ENCODE measurements at regions not wholly inside any gene's neighbourhood (a gene's known extent, or its start where the extent isn't known, plus 50 kb on each side); places are given as distances from the start of the nearest gene placed in this dataset.

GRCh38 chr14:58765418-58765831, 127.7 kb downstream of the DACT1 start:
- 76% methylated on average over 12 of the region's 12 CpGs for WGBS
- no peak for DNase-seq (ENCODE audit: extremely low spot score)
- no peak overlapping the region for H3K4me3 ChIP-seq
- no peaks in the 10 kb centered on the region for H3K9me3 ChIP-seq
- intact Hi-C loops (cut with DNase I): no loop called here
- no peak for TF ChIP-seq EP300 (IDR thresholded peaks at IDR 0.05)
- TF ChIP-seq, protein P1, sequence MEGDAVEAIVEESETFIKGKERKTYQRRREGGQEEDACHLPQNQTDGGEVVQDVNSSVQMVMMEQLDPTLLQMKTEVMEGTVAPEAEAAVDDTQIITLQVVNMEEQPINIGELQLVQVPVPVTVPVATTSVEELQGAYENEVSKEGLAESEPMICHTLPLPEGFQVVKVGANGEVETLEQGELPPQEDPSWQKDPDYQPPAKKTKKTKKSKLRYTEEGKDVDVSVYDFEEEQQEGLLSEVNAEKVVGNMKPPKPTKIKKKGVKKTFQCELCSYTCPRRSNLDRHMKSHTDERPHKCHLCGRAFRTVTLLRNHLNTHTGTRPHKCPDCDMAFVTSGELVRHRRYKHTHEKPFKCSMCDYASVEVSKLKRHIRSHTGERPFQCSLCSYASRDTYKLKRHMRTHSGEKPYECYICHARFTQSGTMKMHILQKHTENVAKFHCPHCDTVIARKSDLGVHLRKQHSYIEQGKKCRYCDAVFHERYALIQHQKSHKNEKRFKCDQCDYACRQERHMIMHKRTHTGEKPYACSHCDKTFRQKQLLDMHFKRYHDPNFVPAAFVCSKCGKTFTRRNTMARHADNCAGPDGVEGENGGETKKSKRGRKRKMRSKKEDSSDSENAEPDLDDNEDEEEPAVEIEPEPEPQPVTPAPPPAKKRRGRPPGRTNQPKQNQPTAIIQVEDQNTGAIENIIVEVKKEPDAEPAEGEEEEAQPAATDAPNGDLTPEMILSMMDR (IDR thresholded peaks at IDR 0.05): no peak
- TF ChIP-seq POLR2A (IDR thresholded peaks at IDR 0.05; ENCODE audit: low read depth): no peak
- no peak for TF ChIP-seq POLR2AphosphoS5 (IDR thresholded peaks at IDR 0.05)
- no peaks in the 10 kb centered on the region for H3K27me3 ChIP-seq
- H3K36me3 ChIP-seq: no peaks in the 10 kb centered on the region
- H3K4me1 ChIP-seq: no peaks in the 10 kb centered on the region
- no peak overlapping the region for H3K27ac ChIP-seq (replicated peaks in 1 of 4)

DNA sequence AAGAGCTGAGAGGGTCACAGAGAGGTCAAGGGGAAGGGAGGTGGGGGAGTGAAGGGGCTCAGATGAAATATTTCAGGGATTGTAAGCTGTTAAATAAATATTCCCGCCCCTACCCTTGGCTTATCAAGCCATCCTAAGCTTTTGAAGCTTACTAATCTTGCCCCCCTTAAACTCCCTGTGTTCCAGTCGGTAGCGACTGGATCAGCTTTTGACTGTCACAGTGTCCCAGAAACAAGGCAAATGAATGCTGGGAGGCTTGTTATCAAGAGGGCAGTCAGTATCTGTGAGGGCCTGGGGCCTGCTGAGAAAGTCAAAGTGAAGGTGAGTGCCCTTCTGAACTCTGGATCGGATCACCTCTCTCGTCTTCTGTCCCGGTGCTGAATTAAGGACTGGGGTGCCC, 128.1 kb downstream of the DACT1 start:
- H3K27me3 ChIP-seq: no peaks in the 10 kb centered on the region
- WGBS: 88% methylated on average over 6 of the region's 6 CpGs
- no peak for DNase-seq (ENCODE audit: extremely low spot score)
- no peak overlapping the region for H3K27ac ChIP-seq (replicated peaks in 1 of 4)
- H3K9me3 ChIP-seq: no peaks in the 10 kb centered on the region
- intact Hi-C loops (cut with DNase I): no loop called here
- no peaks in the 10 kb centered on the region for H3K36me3 ChIP-seq
- TF ChIP-seq EP300 (IDR thresholded peaks at IDR 0.05): no peak
- TF ChIP-seq, protein P1 (IDR thresholded peaks at IDR 0.05): no peak
- TF ChIP-seq POLR2A (IDR thresholded peaks at IDR 0.05; ENCODE audit: low read depth): no peak
- no peak for TF ChIP-seq POLR2AphosphoS5 (IDR thresholded peaks at IDR 0.05)
- H3K4me3 ChIP-seq: no peak overlapping the region
- no peaks in the 10 kb centered on the region for H3K4me1 ChIP-seq

GRCh38 chr14:58769011-58769643, 131.4 kb downstream of the DACT1 start:
- Histone ChIP-seq H3K27ac (replicated peaks in 1 of 4) (no peak overlapping the region), H3K27me3 (no peaks in the 10 kb centered on the region), H3K36me3 (no peaks in the 10 kb centered on the region), H3K4me1 (no peaks in the 10 kb centered on the region), H3K4me3 (no peak overlapping the region), H3K9me3 (no peaks in the 10 kb centered on the region)
- WGBS: 85% methylated on average over 5 of the region's 5 CpGs
- DNase-seq (ENCODE audit: extremely low spot score): no peak
- intact Hi-C loops (cut with DNase I): no loop called here
- TF ChIP-seq, protein P1 (IDR thresholded peaks at IDR 0.05): no peak
- no peak for TF ChIP-seq POLR2AphosphoS5 (IDR thresholded peaks at IDR 0.05)
- no peak for TF ChIP-seq POLR2A (IDR thresholded peaks at IDR 0.05; ENCODE audit: low read depth)
- TF ChIP-seq EP300 (IDR thresholded peaks at IDR 0.05): no peak

GRCh38 chr14:58769771-58770170, 132.0 kb downstream of the DACT1 start:
- intact Hi-C loops (cut with DNase I): no loop called here
- no peaks in the 10 kb centered on the region for H3K9me3 ChIP-seq
- no peaks in the 10 kb centered on the region for H3K4me1 ChIP-seq
- H3K4me3 ChIP-seq: no peak overlapping the region
- H3K27me3 ChIP-seq: no peaks in the 10 kb centered on the region
- WGBS: 58% methylated on average over 2 of the region's 2 CpGs
- no peak for TF ChIP-seq EP300 (IDR thresholded peaks at IDR 0.05)
- no peak for TF ChIP-seq POLR2A (IDR thresholded peaks at IDR 0.05; ENCODE audit: low read depth)
- TF ChIP-seq, protein P1 (IDR thresholded peaks at IDR 0.05): no peak
- TF ChIP-seq POLR2AphosphoS5 (IDR thresholded peaks at IDR 0.05): no peak
- no peak for DNase-seq (ENCODE audit: extremely low spot score)
- H3K36me3 ChIP-seq: no peaks in the 10 kb centered on the region
- no peak overlapping the region for H3K27ac ChIP-seq (replicated peaks in 1 of 4)

DNA sequence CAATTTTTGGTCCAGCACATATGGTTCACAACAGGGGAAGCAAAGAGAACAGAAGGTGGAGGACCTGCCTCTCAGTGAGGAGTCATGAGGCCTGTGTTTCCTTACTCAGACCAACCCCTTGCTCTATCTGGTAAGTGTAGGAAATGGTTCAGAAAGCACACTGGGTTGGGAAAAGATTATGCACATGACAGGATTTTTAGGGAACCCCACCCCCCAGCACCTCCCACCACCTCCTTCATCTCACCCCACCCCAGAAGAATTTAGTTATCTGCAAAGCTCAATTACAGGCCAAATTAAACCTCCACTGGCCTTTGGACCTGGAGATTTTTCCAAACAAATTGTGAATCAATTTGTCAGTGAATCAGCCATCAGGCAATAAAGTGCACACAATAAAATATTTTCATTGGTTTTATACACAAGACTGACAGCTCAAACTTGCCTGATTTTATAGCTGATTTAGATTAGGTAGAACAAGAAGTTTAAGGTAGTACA, 132.8 kb downstream of the DACT1 start:
- no peak for DNase-seq (ENCODE audit: extremely low spot score)
- Histone ChIP-seq H3K27me3 (no peaks in the 10 kb centered on the region), H3K27ac (replicated peaks in 1 of 4) (no peak overlapping the region), H3K4me3 (no peak overlapping the region), H3K4me1 (no peaks in the 10 kb centered on the region), H3K36me3 (no peaks in the 10 kb centered on the region), H3K9me3 (no peaks in the 10 kb centered on the region)
- TF ChIP-seq, protein P1 (IDR thresholded peaks at IDR 0.05): no peak
- TF ChIP-seq EP300 (IDR thresholded peaks at IDR 0.05): no peak
- no peak for TF ChIP-seq POLR2AphosphoS5 (IDR thresholded peaks at IDR 0.05)
- TF ChIP-seq POLR2A (IDR thresholded peaks at IDR 0.05; ENCODE audit: low read depth): no peak
- intact Hi-C loops (cut with DNase I): no loop called here
